IMR-90 (cell line): ENCODE measurements at regions not wholly inside any gene's neighbourhood (a gene's known extent, or its start where the extent isn't known, plus 50 kb on each side); places are given as distances from the start of the nearest gene placed in this dataset.

Source experiments
- ATAC-seq: fragments of 200-7000 bp; cut with Tn5 transposase; 2 replicates; pipeline ENCODE4 v1.9.1; 2020; ENCODE audit warnings: low read depth, mild to moderate bottlenecking, moderate library complexity
- BruUV-seq: library from RNA; stranded (reverse); fragments of 400-500 nt; replicated peaks from 2 replicates; lab custom pipeline; 2021; lab: Mats Ljungman, UMichigan
- CTCF ChIA-PET: fragments of 300-600 bp; formaldehyde crosslinking; extraction: SDS; loops from one replicate; lab custom pipeline; 2021; ENCODE audit warnings: antibody characterized with exemption; lab: Yijun Ruan, JAX
- POLR2A ChIA-PET: fragments of 300-600 bp; sonication (Branson Sonifier 250); formaldehyde crosslinking; loops from one replicate; lab custom pipeline; 2022; ENCODE audit warnings: antibody characterized with exemption; ENCODE audit not compliant: unreplicated experiment; lab: Charles Lee
- DNase-seq: peaks from one replicate; pipeline ENCODE4 v3.0.0; 2013
- H2AFZ ChIP-seq: replicated peaks from 2 replicates; pipeline ENCODE3; 2013; ENCODE audit warnings: low read length, mild to moderate bottlenecking; ENCODE audit not compliant: poor library complexity
- H2AK5ac ChIP-seq: 2 replicates; pipeline ENCODE4 v1.6.1; 2013; ENCODE audit warnings: low read depth, low read length, inconsistent platforms
- H2AK9ac ChIP-seq: replicated peaks from 2 replicates; pipeline ENCODE3; 2013; ENCODE audit warnings: mild to moderate bottlenecking, low read depth, low read length, moderate library complexity; ENCODE audit not compliant: poor library complexity
- H2BK120ac ChIP-seq: 2 replicates; pipeline ENCODE4 v1.6.1; 2013; ENCODE audit warnings: low read depth, low read length, inconsistent platforms
- H2BK15ac ChIP-seq: 3 replicates; pipeline ENCODE4 v1.6.1; 2013; ENCODE audit warnings: low read depth, low read length, inconsistent platforms
- H2BK20ac ChIP-seq: 2 replicates; pipeline ENCODE4 v1.6.1; 2013; ENCODE audit warnings: low read depth, mild to moderate bottlenecking, inconsistent platforms, low read length, moderate library complexity
- H2BK5ac ChIP-seq: 2 replicates; pipeline ENCODE4 v1.6.1; 2013; ENCODE audit warnings: mild to moderate bottlenecking, low read depth, low read length, inconsistent platforms; ENCODE audit not compliant: poor library complexity, severe bottlenecking
- H3K14ac ChIP-seq: replicated peaks from 2 replicates; pipeline ENCODE4 v1.6.1; 2013; ENCODE audit warnings: low read depth, low read length, inconsistent platforms
- H3K18ac ChIP-seq: 2 replicates; pipeline ENCODE4 v1.6.1; 2013; ENCODE audit warnings: low read depth, low read length, control low read depth
- H3K23ac ChIP-seq: 2 replicates; pipeline ENCODE4 v1.6.1; 2013; ENCODE audit warnings: low read depth, low read length, inconsistent platforms
- H3K27ac ChIP-seq: 2 replicates; pipeline ENCODE4 v1.5.1; 2013; ENCODE audit warnings: mild to moderate bottlenecking, control low read depth, low read length; ENCODE audit not compliant: insufficient read depth
- H3K27me3 ChIP-seq: 2 replicates; pipeline ENCODE4 v1.6.1; 2013; ENCODE audit warnings: low read length; ENCODE audit not compliant: control insufficient read depth, insufficient read depth
- H3K36me3 ChIP-seq: 2 replicates; pipeline ENCODE4 v1.6.1; 2013; ENCODE audit warnings: low read length, mixed read lengths; ENCODE audit not compliant: control insufficient read depth, insufficient read depth
- H3K4ac ChIP-seq: 2 replicates; pipeline ENCODE4 v1.6.1; 2013; ENCODE audit warnings: low read depth, low read length, inconsistent platforms
- H3K4me1 ChIP-seq: 2 replicates; pipeline ENCODE4 v1.6.1; 2013; ENCODE audit warnings: low read length, mixed read lengths; ENCODE audit not compliant: control insufficient read depth, insufficient read depth
- H3K4me2 ChIP-seq: 2 replicates; pipeline ENCODE4 v1.6.1; 2013; ENCODE audit warnings: low read depth, mild to moderate bottlenecking, control low read depth, low read length, moderate library complexity
- H3K4me3 ChIP-seq: 2 replicates; pipeline ENCODE4 v1.5.1; 2013; ENCODE audit warnings: low read depth, mild to moderate bottlenecking, control low read depth, low read length, moderate library complexity; ENCODE audit not compliant: insufficient read depth
- H3K56ac ChIP-seq: 2 replicates; pipeline ENCODE4 v1.6.1; 2013; ENCODE audit warnings: low read length, inconsistent platforms; ENCODE audit not compliant: insufficient read depth; ENCODE audit errors: extremely low read depth
- H3K79me1 ChIP-seq, 2 experiments: 2 replicates each; pipeline ENCODE4 v1.6.1; 2013; ENCODE audit warnings: low read length in 2 of 2, inconsistent platforms in 1 of 2, low read depth in 1 of 2
- H3K9ac ChIP-seq: 2 replicates; pipeline ENCODE4 v1.6.1; 2013; ENCODE audit warnings: low read depth, low read length, control low read depth
- H3K9me1 ChIP-seq: 2 replicates; pipeline ENCODE4 v1.6.1; 2013; ENCODE audit warnings: low read length, inconsistent platforms; ENCODE audit not compliant: insufficient read depth
- H3K9me3 ChIP-seq: 2 replicates; pipeline ENCODE4 v1.6.1; 2013; ENCODE audit warnings: low read length; ENCODE audit not compliant: control insufficient read depth, insufficient read depth
- H4K20me1 ChIP-seq: 2 replicates; pipeline ENCODE4 v1.6.1; 2013; ENCODE audit warnings: low read length, inconsistent platforms; ENCODE audit not compliant: insufficient read depth
- H4K5ac ChIP-seq: 2 replicates; pipeline ENCODE4 v1.6.1; 2013; ENCODE audit warnings: mild to moderate bottlenecking, low read depth, low read length, control low read depth
- H4K8ac ChIP-seq, 2 experiments: 2 replicates each; pipeline ENCODE4 v1.6.1; 2013; ENCODE audit warnings: low read depth in 2 of 2, low read length in 2 of 2, control low read depth in 1 of 2, inconsistent platforms in 1 of 2
- H4K91ac ChIP-seq: 2 replicates; pipeline ENCODE4 v1.6.1; 2013; ENCODE audit warnings: low read depth, low read length, inconsistent platforms; ENCODE audit not compliant: insufficient read depth
- BHLHE40 ChIP-seq: fragments of 150-350 bp; IDR thresholded peaks from 2 replicates; pipeline ENCODE4 v1.6.1; 2016; ENCODE audit warnings: mild to moderate bottlenecking, low read depth, low read length
- CEBPB ChIP-seq: IDR thresholded peaks from 2 replicates; pipeline ENCODE4 v1.6.1; 2012; ENCODE audit warnings: low read depth, low read length, improper control_type of control experiment
- CHD1 ChIP-seq: IDR thresholded peaks from 2 replicates; pipeline ENCODE4 v1.6.1; 2012; ENCODE audit warnings: low read depth, low read length, improper control_type of control experiment
- MAFK ChIP-seq: IDR thresholded peaks from 2 replicates; pipeline ENCODE4 v1.6.1; 2012; ENCODE audit warnings: low read depth, low read length, improper control_type of control experiment
- NFE2L2 ChIP-seq: fragments of 150-350 bp; IDR thresholded peaks from 2 replicates; pipeline ENCODE4 v1.6.1; 2016; ENCODE audit warnings: low read depth, mild to moderate bottlenecking, low read length
- POLR2A ChIP-seq: IDR thresholded peaks from 2 replicates; pipeline ENCODE4 v1.6.1; 2012; ENCODE audit warnings: mild to moderate bottlenecking, low read depth, low read length
- RCOR1 ChIP-seq: IDR thresholded peaks from 2 replicates; pipeline ENCODE4 v1.6.1; 2012; ENCODE audit warnings: mild to moderate bottlenecking, low read length, improper control_type of control experiment; ENCODE audit not compliant: insufficient replicate concordance
- RFX5 ChIP-seq: IDR thresholded peaks from 2 replicates; pipeline ENCODE4 v1.8.0; 2012; ENCODE audit warnings: low read depth, mild to moderate bottlenecking, low read length, moderate library complexity
- SMC3 ChIP-seq: fragments of 150-350 bp; IDR thresholded peaks from 2 replicates; pipeline ENCODE4 v1.6.1; 2016; ENCODE audit warnings: low read depth, mild to moderate bottlenecking, antibody characterized with exemption, low read length, moderate library complexity
- WGBS, 2 experiments: methylation state at CpG; one replicate each; pipeline versions ENCODE4 v1.1.5 to v1.1.7; 2013; ENCODE audit warnings: missing lambda C conversion rate in 2 of 2; ENCODE audit not compliant: insufficient read length in 1 of 2; ENCODE audit errors: extremely low coverage in 2 of 2; 5-methylcytosine and 5-hydroxymethylcytosine counted together
- dilution Hi-C: fragments of 300-500 bp; cut with HindIII; formaldehyde crosslinking; loops from one replicate; pipeline ENCODE4 v1.14.3; 2018; ENCODE audit warnings: low sequenced_read_pairs; ENCODE audit not compliant: unreplicated experiment
- in situ Hi-C: fragments of 300-500 bp; cut with MboI; formaldehyde crosslinking; loops from 3 replicates; pipeline ENCODE4 v1.14.3; 2019; ENCODE audit warnings: low sequenced_read_pairs, inconsistent platforms, mixed read lengths
- intact Hi-C: fragments of 100-400 bp; cut with micrococcal nuclease; formaldehyde crosslinking; loops from 2 replicates; pipeline ENCODE4 v1.10.0; 2022
- TF ChIP-seq, protein P1 (sequence below): conservative IDR thresholded peaks from 2 replicates; pipeline ENCODE4 v1.5.1; 2012; ENCODE audit warnings: mild to moderate bottlenecking, low read depth, low read length, improper control_type of control experiment

GRCh38 chrX:122770581-122770980 is 413.5 kb upstream of the GRIA3 start:
- Histone ChIP-seq H3K9me1 (no peaks in the 10 kb centered on the region), H3K27ac (no peak overlapping the region), H3K4me3 (no peak overlapping the region), H3K56ac (no peak overlapping the region), H2BK15ac (no peak overlapping the region), H3K18ac (no peak overlapping the region), H4K8ac (no peak overlapping the region), H3K23ac (no peak overlapping the region), H2AFZ (no peak overlapping the region), H3K27me3 (no peaks in the 10 kb centered on the region), H2AK9ac (no peak overlapping the region), H3K4me1 (no peaks in the 10 kb centered on the region), H4K5ac (no peak overlapping the region), H4K91ac (no peak overlapping the region), H2BK20ac (no peak overlapping the region), H3K14ac (no peak overlapping the region), H2AK5ac (no peak overlapping the region), H2BK5ac (no peak overlapping the region), H3K36me3 (no peaks in the 10 kb centered on the region), H4K20me1 (no peaks in the 10 kb centered on the region), H3K79me1 (no peaks in the 10 kb centered on the region), H3K4ac (no peak overlapping the region), H3K9me3 (no peaks in the 10 kb centered on the region), H2BK120ac (no peak overlapping the region), H3K9ac (no peak overlapping the region), H3K4me2 (no peak overlapping the region)
- WGBS, 2 experiments: no CpG with 5 or more reads among the region's 3 CpGs
- TF ChIP-seq SMC3 (no peak), BHLHE40 (no peak), RFX5 (no peak), RCOR1 (no peak), POLR2A (no peak), MAFK (no peak), CEBPB (no peak), NFE2L2 (no peak), CHD1 (no peak)
- TF ChIP-seq, protein P1, sequence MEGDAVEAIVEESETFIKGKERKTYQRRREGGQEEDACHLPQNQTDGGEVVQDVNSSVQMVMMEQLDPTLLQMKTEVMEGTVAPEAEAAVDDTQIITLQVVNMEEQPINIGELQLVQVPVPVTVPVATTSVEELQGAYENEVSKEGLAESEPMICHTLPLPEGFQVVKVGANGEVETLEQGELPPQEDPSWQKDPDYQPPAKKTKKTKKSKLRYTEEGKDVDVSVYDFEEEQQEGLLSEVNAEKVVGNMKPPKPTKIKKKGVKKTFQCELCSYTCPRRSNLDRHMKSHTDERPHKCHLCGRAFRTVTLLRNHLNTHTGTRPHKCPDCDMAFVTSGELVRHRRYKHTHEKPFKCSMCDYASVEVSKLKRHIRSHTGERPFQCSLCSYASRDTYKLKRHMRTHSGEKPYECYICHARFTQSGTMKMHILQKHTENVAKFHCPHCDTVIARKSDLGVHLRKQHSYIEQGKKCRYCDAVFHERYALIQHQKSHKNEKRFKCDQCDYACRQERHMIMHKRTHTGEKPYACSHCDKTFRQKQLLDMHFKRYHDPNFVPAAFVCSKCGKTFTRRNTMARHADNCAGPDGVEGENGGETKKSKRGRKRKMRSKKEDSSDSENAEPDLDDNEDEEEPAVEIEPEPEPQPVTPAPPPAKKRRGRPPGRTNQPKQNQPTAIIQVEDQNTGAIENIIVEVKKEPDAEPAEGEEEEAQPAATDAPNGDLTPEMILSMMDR: no peak
- ChIA-PET POLR2A (no interaction called here), CTCF (no interaction called here)
- no peak for ATAC-seq
- dilution Hi-C loops: no loop called here
- no peak for DNase-seq
- in situ Hi-C loops: no loop called here
- no TSS peak for BruUV-seq
- intact Hi-C loops: no loop called here
